Eye (tissue), 1 donor: ENCODE measurements at regions not wholly inside any gene's neighbourhood (a gene's known extent, or its start where the extent isn't known, plus 50 kb on each side); places are given as distances from the start of the nearest gene placed in this dataset.
"Not testable (repeated sequence)": the region's sequence is repeated elsewhere in the genome, so short reads cannot be mapped to it uniquely, and the experiment has no call there.

Experiments
- DNase-seq: peaks from one replicate; pipeline ENCODE4 v3.0.0-alpha.2; 2015

GRCh38 chr11:39462506-39462905 is 1996.9 kb downstream of the LRRC4C start:
- DNase-seq, result no peak

- no peak for DNase-seq
Measured at GRCh38 chr11:39461066-39461465, 1998.4 kb downstream of the LRRC4C start.

GRCh38 chr11:39459606-39460005 is 1999.8 kb downstream of the LRRC4C start:
- DNase-seq, result no peak

GRCh38 chr11:39458481-39458880 is 2001.0 kb downstream of the LRRC4C start:
- no peak for DNase-seq

GRCh38 chr11:39443424-39444022 is 2015.9 kb downstream of the LRRC4C start:
- no peak for DNase-seq

GRCh38 chr11:39442177-39442576 is 2017.3 kb downstream of the LRRC4C start:
- no peak for DNase-seq

- no peak for DNase-seq
Measured at GRCh38 chr11:39435641-39436040, 2023.8 kb downstream of the LRRC4C start.

- DNase-seq, result no peak
Measured at GRCh38 chr11:39434466-39434865, 2025.0 kb downstream of the LRRC4C start.

GRCh38 chr11:39432929-39433328 is 2026.5 kb downstream of the LRRC4C start:
- DNase-seq, result no peak

GRCh38 chr11:39425226-39425625 is 2034.2 kb downstream of the LRRC4C start:
- DNase-seq, result no peak

GRCh38 chr11:39412117-39412516 is 2047.3 kb downstream of the LRRC4C start:
- DNase-seq, result no peak

GRCh38 chr11:39385911-39386310 is 2073.5 kb downstream of the LRRC4C start:
- no peak for DNase-seq

GRCh38 chr11:39374963-39375698 is 2084.3 kb downstream of the LRRC4C start:
- peak; percentile 77 for DNase-seq

GRCh38 chr11:39367534-39367933 is 2091.9 kb downstream of the LRRC4C start:
- DNase-seq, result no peak

GRCh38 chr11:39365809-39366436 is 2093.5 kb downstream of the LRRC4C start:
- DNase-seq, result peak; percentile 3

- DNase-seq, result no peak
Measured at GRCh38 chr11:39363571-39363970, 2095.9 kb downstream of the LRRC4C start.

GRCh38 chr11:39361557-39361956 is 2097.9 kb downstream of the LRRC4C start:
- DNase-seq, result no peak

GRCh38 chr11:39345834-39346442 is 2113.5 kb downstream of the LRRC4C start:
- DNase-seq, result peak; percentile 1

- DNase-seq, result no peak
Measured at GRCh38 chr11:39341461-39341860, 2118.0 kb downstream of the LRRC4C start.

GRCh38 chr11:39333006-39333405 is 2126.4 kb downstream of the LRRC4C start:
- DNase-seq, result not testable (repeated sequence)

GRCh38 chr11:39327302-39327701 is 2132.2 kb downstream of the LRRC4C start:
- DNase-seq, result no peak

GRCh38 chr11:39311888-39312287 is 2147.6 kb downstream of the LRRC4C start:
- not testable (repeated sequence) for DNase-seq

- DNase-seq, result no peak
Measured at GRCh38 chr11:39304586-39304985, 2154.9 kb downstream of the LRRC4C start.

- no peak for DNase-seq
Measured at GRCh38 chr11:39294648-39295047, 2164.8 kb downstream of the LRRC4C start.
